ENCODE measurements at regions not wholly inside any gene's neighbourhood (a gene's known extent, or its start where the extent isn't known, plus 50 kb on each side); places are given as distances from the start of the nearest gene placed in this dataset.

- H3K27ac ChIP-seq (ENCODE audit: low read depth, low read length, poor library complexity, severe bottlenecking) = no peak overlapping the region
- DNase-seq (ENCODE audit: low spot score) = no peak
- intact Hi-C loops (cut with micrococcal nuclease; ENCODE audit: unreplicated experiment) = no loop called here
- TF ChIP-seq EZH2phosphoT487 (IDR thresholded peaks at IDR 0.05; ENCODE audit: borderline replicate concordance, low read depth, low read length) = no peak
- no peak overlapping the region for H2AFZ ChIP-seq (ENCODE audit: low read length)
- no peaks in the 10 kb centered on the region for H3K9me2 ChIP-seq (ENCODE audit: insufficient read depth, low read length)
- no peaks in the 10 kb centered on the region for H3K9me3 ChIP-seq (ENCODE audit: low read length)
- H3K79me2 ChIP-seq (ENCODE audit: insufficient read depth, low read depth, low read length) = no peaks in the 10 kb centered on the region
- no peaks in the 10 kb centered on the region for H3K36me3 ChIP-seq (ENCODE audit: insufficient read depth, low read length)
- POLR2A ChIA-PET = no interaction called here
- H3K4me2 ChIP-seq (ENCODE audit: low read length) = no peak overlapping the region
- H3K4me1 ChIP-seq (ENCODE audit: insufficient read depth, low read length, poor library complexity, severe bottlenecking) = no peaks in the 10 kb centered on the region
- no TSS peak for BruUV-seq (replicated peaks)
- no peaks in the 10 kb centered on the region for H4K20me1 ChIP-seq (ENCODE audit: insufficient read depth, low read length)
- CTCF ChIA-PET (ENCODE audit: unreplicated experiment) = no interaction called here
- no peak overlapping the region for H3K4me3 ChIP-seq (ENCODE audit: low read depth, low read length, poor library complexity, severe bottlenecking)
Observed at GRCh38 chr5:9782826-9783560, 152.8 kb upstream of the TAS2R1 start.

GRCh38 chr5:9781890-9782289, 151.7 kb upstream of the TAS2R1 start:
- no peaks in the 10 kb centered on the region for H3K9me3 ChIP-seq (ENCODE audit: low read length)
- no peak for DNase-seq (ENCODE audit: low spot score)
- no peak overlapping the region for H3K4me3 ChIP-seq (ENCODE audit: low read depth, low read length, poor library complexity, severe bottlenecking)
- no peaks in the 10 kb centered on the region for H3K79me2 ChIP-seq (ENCODE audit: insufficient read depth, low read depth, low read length)
- POLR2A ChIA-PET = no interaction called here
- H3K4me2 ChIP-seq (ENCODE audit: low read length) = no peak overlapping the region
- H2AFZ ChIP-seq (ENCODE audit: low read length) = no peak overlapping the region
- TF ChIP-seq CTCF (conservative IDR thresholded peaks at IDR 0.05; ENCODE audit: low read length) (no peak), EZH2phosphoT487 (IDR thresholded peaks at IDR 0.05; ENCODE audit: borderline replicate concordance, low read depth, low read length) (no peak)
- intact Hi-C loops (cut with micrococcal nuclease; ENCODE audit: unreplicated experiment) = no loop called here
- BruUV-seq (replicated peaks) = no TSS peak
- no peaks in the 10 kb centered on the region for H3K9me2 ChIP-seq (ENCODE audit: insufficient read depth, low read length)
- H3K4me1 ChIP-seq (ENCODE audit: insufficient read depth, low read length, poor library complexity, severe bottlenecking) = no peaks in the 10 kb centered on the region
- CTCF ChIA-PET (ENCODE audit: unreplicated experiment) = no interaction called here
- H3K36me3 ChIP-seq (ENCODE audit: insufficient read depth, low read length) = no peaks in the 10 kb centered on the region
- no peaks in the 10 kb centered on the region for H4K20me1 ChIP-seq (ENCODE audit: insufficient read depth, low read length)
- H3K27ac ChIP-seq (ENCODE audit: low read depth, low read length, poor library complexity, severe bottlenecking) = no peak overlapping the region

- H2AFZ ChIP-seq (ENCODE audit: low read length) = no peak overlapping the region
- H3K79me2 ChIP-seq (ENCODE audit: insufficient read depth, low read depth, low read length) = no peaks in the 10 kb centered on the region
- CTCF ChIA-PET (ENCODE audit: unreplicated experiment) = no interaction called here
- no peak overlapping the region for H3K27ac ChIP-seq (ENCODE audit: low read depth, low read length, poor library complexity, severe bottlenecking)
- H3K9me3 ChIP-seq (ENCODE audit: low read length) = no peaks in the 10 kb centered on the region
- intact Hi-C loops (cut with micrococcal nuclease; ENCODE audit: unreplicated experiment) = no loop called here
- TF ChIP-seq CTCF (conservative IDR thresholded peaks at IDR 0.05; ENCODE audit: low read length) = no peak
- no peak for TF ChIP-seq EZH2phosphoT487 (IDR thresholded peaks at IDR 0.05; ENCODE audit: borderline replicate concordance, low read depth, low read length)
- no peak for DNase-seq (ENCODE audit: low spot score)
- no peaks in the 10 kb centered on the region for H3K4me1 ChIP-seq (ENCODE audit: insufficient read depth, low read length, poor library complexity, severe bottlenecking)
- H3K9me2 ChIP-seq (ENCODE audit: insufficient read depth, low read length) = no peaks in the 10 kb centered on the region
- no peaks in the 10 kb centered on the region for H3K36me3 ChIP-seq (ENCODE audit: insufficient read depth, low read length)
- H4K20me1 ChIP-seq (ENCODE audit: insufficient read depth, low read length) = no peaks in the 10 kb centered on the region
- BruUV-seq (replicated peaks) = no TSS peak
- no peak overlapping the region for H3K4me2 ChIP-seq (ENCODE audit: low read length)
- POLR2A ChIA-PET = no interaction called here
- H3K4me3 ChIP-seq (ENCODE audit: low read depth, low read length, poor library complexity, severe bottlenecking) = no peak overlapping the region
Observed at GRCh38 chr5:9781275-9781674, 151.1 kb upstream of the TAS2R1 start.
